Astrocyte of the cerebellum (primary cell): ENCODE measurements at regions not wholly inside any gene's neighbourhood (a gene's known extent, or its start where the extent isn't known, plus 50 kb on each side); places are given as distances from the start of the nearest gene placed in this dataset.
A peak's percentile ranks its signal among the peaks of the same experiment; 100 is the strongest.

ENCODE experiments used
- DNase-seq: peaks from one replicate; pipeline ENCODE4 v3.0.0-alpha.2; 2011; ENCODE audit warnings: low read depth
- H3K4me3 ChIP-seq: 2 replicates; pipeline ENCODE4 v1.5.1; 2011; ENCODE audit warnings: mild to moderate bottlenecking, low read depth, low read length, moderate library complexity
- in situ Hi-C: cut with HindIII; loops from 2 replicates; pipeline ENCODE4 v1.10.0; 2017; ENCODE audit warnings: low sequenced_read_pairs
- TF ChIP-seq, protein P1 (sequence below): IDR thresholded peaks from 2 replicates; pipeline ENCODE4 v1.5.1; 2012; ENCODE audit warnings: low read length, low read depth, moderate library complexity, mild to moderate bottlenecking; ENCODE audit errors: missing control alignments

- H3K4me3 ChIP-seq = no peak overlapping the region
- in situ Hi-C loops = no loop called here
- no peak for DNase-seq
- TF ChIP-seq, protein P1, sequence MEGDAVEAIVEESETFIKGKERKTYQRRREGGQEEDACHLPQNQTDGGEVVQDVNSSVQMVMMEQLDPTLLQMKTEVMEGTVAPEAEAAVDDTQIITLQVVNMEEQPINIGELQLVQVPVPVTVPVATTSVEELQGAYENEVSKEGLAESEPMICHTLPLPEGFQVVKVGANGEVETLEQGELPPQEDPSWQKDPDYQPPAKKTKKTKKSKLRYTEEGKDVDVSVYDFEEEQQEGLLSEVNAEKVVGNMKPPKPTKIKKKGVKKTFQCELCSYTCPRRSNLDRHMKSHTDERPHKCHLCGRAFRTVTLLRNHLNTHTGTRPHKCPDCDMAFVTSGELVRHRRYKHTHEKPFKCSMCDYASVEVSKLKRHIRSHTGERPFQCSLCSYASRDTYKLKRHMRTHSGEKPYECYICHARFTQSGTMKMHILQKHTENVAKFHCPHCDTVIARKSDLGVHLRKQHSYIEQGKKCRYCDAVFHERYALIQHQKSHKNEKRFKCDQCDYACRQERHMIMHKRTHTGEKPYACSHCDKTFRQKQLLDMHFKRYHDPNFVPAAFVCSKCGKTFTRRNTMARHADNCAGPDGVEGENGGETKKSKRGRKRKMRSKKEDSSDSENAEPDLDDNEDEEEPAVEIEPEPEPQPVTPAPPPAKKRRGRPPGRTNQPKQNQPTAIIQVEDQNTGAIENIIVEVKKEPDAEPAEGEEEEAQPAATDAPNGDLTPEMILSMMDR = no peak
Measured at GRCh38 chr5:136764601-136765000, 399.3 kb upstream of the TRPC7 start.

- in situ Hi-C loops = no loop called here
- TF ChIP-seq, protein P1 = no peak
- no peak for DNase-seq
- no peak overlapping the region for H3K4me3 ChIP-seq
Measured at GRCh38 chr5:136763548-136763947, 398.2 kb upstream of the TRPC7 start.

- in situ Hi-C loops = no loop called here
- TF ChIP-seq, protein P1 = no peak
- H3K4me3 ChIP-seq = no peak overlapping the region
- no peak for DNase-seq
Measured at GRCh38 chr5:136754216-136754615, 388.9 kb upstream of the TRPC7 start.

DNA sequence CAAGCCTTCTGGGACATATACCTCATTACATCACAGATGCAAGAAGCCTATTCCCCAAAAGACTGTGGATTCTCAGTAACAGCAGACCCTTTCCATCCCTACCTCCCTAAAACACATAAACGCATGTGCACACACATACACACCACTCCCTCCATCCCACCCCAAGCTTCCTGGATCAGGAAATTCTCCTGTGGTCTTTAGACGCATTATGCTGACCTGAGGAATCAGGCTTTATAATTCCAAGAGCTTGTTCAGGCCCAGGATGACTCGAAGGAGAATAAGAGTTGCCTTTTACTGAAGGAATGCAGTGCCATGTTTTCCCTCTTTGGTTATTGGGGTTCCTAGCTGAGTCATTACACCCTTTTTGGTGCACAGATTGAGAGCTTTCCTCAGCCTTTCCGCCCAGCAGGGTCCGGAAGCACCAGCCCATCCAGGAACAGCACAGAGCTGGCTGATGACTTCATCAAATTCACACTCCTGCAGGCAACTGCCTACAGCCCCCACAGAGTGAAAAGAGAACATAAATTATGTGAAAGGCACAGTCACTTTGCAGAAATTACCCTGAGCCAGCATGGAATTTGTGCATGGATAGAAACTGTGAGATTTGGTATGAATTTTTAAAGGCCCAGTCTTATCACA, 385.0 kb upstream of the TRPC7 start:
- no peak for DNase-seq
- in situ Hi-C loops = no loop called here
- TF ChIP-seq, protein P1 = no peak
- no peak overlapping the region for H3K4me3 ChIP-seq

DNA sequence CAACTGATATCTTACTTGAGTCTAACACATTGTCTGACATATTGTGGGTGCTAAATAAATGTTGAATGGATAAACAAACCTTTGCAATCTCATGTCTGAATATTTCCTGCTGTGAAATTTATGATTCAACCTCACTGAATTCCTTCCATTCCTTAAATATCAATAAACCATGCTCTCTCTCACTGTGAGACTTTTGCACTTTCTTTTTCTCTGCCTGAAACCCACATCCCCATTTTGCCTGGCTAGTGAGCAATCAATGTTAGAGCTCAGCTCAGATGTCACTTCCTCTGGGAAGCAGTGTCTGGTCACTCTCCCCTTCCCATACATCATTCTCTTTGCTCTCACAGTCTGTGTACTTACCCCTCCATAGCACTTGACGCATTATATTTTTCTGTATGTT, 383.7 kb upstream of the TRPC7 start:
- in situ Hi-C loops = no loop called here
- DNase-seq = peak; percentile 18
- TF ChIP-seq, protein P1 = no peak
- no peak overlapping the region for H3K4me3 ChIP-seq

- H3K4me3 ChIP-seq = no peak overlapping the region
- in situ Hi-C loops = no loop called here
- TF ChIP-seq, protein P1 = no peak
- no peak for DNase-seq
Measured at GRCh38 chr5:136743052-136743451, 377.7 kb upstream of the TRPC7 start.
